NCI-H2029 (cell line): ENCODE measurements at regions not wholly inside any gene's neighbourhood (a gene's known extent, or its start where the extent isn't known, plus 50 kb on each side); places are given as distances from the start of the nearest gene placed in this dataset.
"Not testable (repeated sequence)": the region's sequence is repeated elsewhere in the genome, so short reads cannot be mapped to it uniquely, and the experiment has no call there.

ENCODE experiments used
- DNase-seq: peaks from one replicate; lab custom pipeline; 2025; lab: John Stamatoyannopoulos, UW

DNA sequence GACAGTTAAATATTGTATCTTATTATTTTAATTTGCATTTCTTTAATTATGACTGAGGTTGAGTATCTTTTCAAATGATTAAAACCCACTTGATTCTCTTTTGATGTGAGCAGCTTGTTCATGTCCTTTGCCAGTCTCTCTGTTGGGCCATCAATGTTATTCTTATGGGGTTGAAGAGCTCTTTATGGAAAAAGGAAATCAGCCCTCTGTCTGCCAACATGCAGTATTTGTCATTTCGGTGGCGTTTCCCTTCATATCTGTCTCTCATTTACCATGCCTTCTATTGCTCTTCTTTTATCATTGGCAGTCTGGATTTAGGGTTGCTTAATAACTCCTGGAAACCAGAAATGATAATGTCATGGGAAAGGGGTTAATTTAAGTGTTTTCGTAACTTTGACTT lies 340.7 kb upstream of the DNAJC19 start:
- peak; percentile 34 for DNase-seq

DNA sequence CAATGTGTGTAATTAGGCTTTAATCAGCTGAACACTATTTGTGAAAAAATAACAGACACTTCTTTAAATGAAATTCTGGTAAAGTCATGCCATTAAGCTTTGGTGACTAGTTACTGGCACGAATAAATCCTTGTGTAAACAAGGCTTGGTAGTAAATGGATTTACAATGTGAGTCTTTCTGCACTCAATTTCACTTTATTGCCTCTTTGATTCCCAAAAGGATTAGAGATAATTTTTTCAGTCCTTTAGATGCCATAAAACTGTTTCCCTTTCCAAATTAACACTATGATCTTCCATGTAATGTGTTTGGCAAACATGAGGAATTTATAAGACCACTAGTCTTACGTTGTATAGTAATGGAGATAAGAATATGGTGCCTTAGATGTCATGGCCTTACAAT lies 339.5 kb upstream of the DNAJC19 start:
- DNase-seq = no peak

GRCh38 chr3:181328346-181328745 lies 338.8 kb upstream of the DNAJC19 start:
- DNase-seq = no peak

DNA sequence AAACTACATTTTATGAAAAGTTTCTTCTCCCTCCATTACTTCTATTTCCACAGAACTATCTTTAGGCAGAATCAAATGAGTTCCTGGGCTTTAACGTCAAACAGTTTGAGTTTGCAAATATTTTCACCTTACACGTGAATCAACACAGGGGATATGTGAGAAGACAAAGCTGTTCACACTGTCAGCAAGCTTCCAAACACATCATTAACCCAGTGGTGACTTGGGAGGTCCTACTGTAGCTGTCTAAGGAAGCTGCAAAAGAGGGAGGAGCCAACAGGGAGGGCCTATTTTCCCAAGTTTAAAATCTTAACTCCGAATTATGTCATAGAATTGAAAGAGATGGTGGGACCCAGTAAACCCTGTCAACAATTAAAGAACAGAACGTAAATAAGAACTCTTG lies 337.8 kb upstream of the DNAJC19 start:
- no peak for DNase-seq

GRCh38 chr3:181326637-181327223 lies 337.2 kb upstream of the DNAJC19 start:
- DNase-seq = peak; percentile 19

GRCh38 chr3:181324516-181324915 lies 335.0 kb upstream of the DNAJC19 start:
- not testable (repeated sequence) for DNase-seq

- DNase-seq = no peak
Observed at GRCh38 chr3:181318321-181318720, 328.8 kb upstream of the DNAJC19 start.

DNA sequence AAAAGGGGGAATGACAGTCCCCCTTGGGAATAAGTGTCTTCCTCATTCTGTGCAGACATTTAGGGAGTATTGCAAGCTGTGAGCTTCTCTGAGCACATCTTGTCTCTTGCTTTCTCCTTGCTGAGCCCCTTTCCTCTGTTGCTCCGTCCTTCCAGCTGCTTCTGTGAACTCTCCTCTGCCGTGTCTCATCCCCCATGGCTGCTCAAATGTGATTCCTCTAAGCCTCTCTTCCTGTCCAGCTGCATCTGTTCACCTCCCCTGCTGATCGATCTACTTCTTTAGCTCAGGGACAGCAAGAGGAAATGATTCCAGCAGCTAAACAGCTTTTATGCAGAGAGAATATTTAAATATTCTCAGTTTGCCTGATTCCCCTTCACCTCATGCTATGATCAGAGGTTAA lies 328.0 kb upstream of the DNAJC19 start:
- DNase-seq = no peak

- DNase-seq = no peak
Observed at GRCh38 chr3:181316482-181316881, 326.9 kb upstream of the DNAJC19 start.

- DNase-seq = no peak
Observed at GRCh38 chr3:181313335-181313734, 323.8 kb upstream of the DNAJC19 start.

- no peak for DNase-seq
Observed at GRCh38 chr3:181311186-181311585, 321.6 kb upstream of the DNAJC19 start.

DNA sequence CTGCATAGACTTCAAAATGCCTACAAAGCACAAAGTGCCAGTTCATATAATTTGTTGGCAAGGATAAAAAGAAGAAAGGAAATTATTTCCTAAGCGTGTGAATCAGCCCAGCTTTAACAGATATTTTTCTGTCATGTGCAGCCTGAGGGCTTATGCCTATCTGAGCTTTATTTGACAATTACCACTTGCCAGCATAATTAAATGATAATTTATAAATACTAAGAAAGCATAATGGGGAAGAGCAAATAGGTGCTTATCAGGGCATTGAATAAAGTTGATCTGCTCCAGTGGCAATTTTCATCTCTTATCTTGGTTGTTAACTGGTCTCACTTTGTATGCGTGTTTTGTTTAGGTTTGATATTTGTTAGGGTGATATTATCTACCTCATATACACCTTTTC lies 313.4 kb upstream of the DNAJC19 start:
- no peak for DNase-seq

- DNase-seq = no peak
Observed at GRCh38 chr3:181300033-181300432, 310.5 kb upstream of the DNAJC19 start.

DNA sequence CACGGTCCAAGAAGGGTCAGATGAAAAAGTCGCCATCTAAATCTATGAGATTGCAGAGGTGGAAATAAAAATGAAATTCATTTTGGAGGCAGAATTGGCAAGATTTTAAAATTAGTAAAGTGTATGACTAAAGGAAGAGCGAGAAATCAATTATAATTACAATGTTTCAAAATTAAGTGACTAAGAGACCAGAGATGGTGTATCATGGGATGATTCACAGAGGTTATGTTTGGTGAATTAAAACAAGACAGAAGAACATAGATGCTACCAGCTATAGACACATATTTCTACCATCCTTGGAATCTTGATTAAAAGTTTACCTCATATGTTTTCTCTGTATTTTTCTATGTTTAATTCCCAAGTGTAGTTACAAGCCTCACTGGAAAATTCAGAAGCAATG lies 308.9 kb upstream of the DNAJC19 start:
- no peak for DNase-seq

DNA sequence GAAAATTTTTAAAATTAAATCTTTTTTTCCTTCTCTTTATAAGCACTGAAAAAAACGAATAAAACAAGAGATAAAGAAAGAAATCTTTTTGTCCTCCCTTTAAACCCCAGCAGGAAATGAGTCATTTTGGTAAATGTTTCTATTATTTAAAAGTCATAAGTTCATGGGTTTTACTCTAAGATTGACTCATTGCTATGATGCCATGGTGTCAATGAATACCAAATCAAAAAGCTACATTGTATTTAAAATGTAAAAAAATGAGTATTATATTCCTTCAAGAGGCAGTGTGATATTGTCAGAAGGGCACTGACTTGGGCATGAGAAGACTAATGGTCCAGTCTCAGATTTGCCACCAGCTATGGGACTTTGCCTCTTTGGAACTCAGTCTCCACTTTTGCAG lies 303.4 kb upstream of the DNAJC19 start:
- no peak for DNase-seq

- no peak for DNase-seq
Observed at GRCh38 chr3:181290941-181291340, 301.4 kb upstream of the DNAJC19 start.

DNA sequence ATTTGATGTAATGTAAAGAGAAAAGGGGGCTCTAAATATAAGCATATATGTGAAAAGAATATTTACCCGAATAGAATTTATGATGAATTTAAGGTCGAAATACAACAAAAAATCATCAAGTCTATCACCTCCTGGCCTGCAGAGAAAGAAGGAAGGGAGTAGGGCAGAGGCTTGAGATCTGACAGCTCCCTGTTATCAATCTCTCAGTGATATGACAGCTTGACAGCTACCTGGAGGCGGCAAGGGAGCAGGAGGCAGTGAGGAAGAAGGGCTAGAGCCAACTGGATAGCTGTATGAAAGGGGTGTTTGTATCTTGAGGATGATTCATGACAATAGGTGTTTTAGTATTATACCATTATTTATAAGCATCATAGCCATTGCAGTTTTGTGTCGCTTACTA lies 299.8 kb upstream of the DNAJC19 start:
- no peak for DNase-seq

DNA sequence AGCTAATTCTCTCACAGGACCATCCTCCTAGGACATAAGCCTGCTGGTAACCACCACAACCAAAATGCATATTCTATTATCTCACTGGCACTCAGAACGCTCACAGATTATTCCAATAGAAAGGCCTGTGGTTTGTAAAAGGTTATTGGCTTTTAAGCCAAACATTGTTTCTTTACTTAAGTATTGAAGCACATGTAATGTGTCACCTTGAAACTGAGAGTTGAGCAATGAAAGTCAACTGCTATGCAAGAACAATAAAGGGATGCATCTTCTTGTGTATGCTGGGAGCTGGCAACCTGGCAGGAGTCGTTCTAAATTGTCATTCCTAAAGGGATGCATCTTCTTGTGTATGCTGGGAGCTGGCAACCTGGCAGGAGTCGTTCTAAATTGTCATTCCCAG lies 298.6 kb upstream of the DNAJC19 start:
- no peak for DNase-seq

DNA sequence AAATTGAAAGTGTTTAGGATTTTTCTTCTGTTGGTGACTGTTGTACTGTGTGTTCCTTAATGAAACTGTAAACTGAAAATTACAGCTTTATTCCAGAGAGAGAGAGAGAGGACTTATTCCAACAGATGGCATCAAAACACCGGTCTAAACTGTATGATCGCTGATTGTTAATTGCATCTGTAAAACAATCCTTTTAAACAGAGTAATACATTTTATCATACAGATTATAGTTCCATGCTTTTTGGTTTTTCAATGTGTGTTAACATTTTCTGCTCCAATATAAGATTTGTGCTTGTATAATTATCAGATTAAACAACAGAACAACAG lies 289.7 kb upstream of the DNAJC19 start:
- no peak for DNase-seq

DNA sequence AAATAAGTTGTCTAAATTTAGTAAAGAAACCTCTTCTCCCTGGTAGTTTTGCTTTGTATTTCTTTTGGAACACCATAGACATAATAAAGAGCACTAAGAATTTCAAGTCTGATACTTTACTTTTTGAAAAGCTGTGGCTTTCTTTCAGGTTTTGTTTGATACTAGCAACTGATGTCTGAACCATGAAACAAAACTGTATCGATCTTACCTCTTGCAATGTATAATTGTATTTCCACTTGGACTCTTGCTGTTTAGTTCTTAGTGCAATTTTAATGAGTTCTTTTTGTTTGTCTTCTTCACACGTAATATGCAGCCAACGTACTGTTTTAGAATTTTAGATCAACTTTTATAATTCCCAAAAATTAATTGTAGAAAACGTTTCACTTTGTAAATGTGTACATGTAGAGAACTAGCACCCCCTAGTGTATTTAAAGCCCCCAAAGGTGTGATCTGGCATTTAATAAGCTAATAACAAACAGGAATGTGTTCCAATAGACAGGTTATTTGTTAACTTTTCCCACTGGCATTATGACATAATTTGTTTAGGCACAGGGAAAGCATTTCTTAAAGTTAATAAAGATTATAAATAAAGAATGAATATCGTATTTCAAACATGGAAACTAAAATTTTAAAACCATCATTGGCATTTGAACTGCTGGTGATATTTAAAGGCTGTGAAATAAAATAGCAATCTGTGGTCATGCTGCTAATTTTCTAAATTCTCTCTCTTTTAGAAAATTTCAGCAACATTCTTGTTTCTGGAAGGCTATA lies 289.1 kb upstream of the DNAJC19 start:
- DNase-seq = no peak

DNA sequence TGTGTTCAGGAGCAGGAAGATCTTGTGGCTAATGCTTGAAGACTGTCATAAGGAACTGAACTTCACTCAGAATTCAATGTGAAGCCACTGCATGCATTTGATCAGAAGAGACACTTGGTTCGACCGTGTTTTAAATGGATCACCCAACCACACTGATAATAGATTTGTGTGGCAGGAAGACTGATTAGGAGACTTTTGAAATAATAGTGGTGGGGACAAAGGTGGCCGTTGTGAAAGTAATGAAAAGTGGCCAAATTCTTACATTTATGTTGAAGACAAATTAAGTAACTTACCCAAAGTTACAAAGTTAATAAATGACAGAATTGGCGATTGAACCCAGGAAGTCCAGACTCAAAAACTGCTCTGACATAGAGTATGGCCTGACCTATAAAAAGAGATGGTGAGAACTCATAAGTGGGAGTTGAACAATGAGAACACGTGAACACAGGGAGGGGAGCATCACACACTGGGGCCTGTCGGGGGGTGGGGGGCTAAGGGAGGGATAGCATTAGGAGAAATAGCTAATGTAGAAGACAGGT lies 286.9 kb upstream of the DNAJC19 start:
- DNase-seq = no peak

DNA sequence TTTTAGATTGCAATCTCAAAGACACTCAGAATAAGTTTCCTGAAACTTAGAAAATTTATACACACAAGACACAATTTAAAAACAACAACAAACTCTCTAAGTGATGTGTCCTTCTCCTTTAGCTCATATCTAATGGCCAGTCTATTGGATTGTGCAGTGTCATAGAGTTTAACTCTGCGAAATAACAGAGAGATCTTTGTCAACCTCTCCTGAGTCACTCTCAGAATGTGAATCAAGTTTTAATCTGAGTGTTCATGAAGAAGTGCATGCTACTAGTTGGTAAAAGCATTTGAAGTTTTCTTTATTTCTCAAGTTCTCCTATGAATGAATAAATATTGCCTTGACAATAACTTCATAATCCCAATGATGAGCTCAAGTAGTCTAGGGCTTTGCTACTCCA lies 284.5 kb upstream of the DNAJC19 start:
- no peak for DNase-seq

DNA sequence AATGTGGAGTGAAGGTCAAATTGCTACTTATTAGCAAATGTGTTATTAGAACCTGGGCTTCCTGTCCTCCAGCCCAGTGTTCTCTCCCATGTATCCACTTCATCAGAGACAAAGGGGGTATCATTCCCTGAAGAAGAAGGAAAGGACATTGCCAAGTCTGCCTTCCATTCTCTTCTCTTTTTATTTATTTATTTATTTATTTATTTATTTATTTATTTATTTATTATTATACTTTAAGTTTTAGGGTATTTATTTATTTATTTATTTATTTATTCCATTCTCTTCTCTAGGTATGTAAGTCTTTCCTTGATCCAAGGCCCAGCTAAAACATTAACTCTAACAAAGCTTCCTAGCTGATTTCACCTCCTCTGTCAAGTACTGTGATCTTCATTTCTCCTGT lies 277.8 kb upstream of the DNAJC19 start:
- no peak for DNase-seq
